Left renal cortex interstitium (tissue), 4 donors: ENCODE measurements at regions not wholly inside any gene's neighbourhood (a gene's known extent, or its start where the extent isn't known, plus 50 kb on each side); places are given as distances from the start of the nearest gene placed in this dataset.

Source experiments
- DNase-seq, 4 donors: peaks; one replicate each; pipeline ENCODE4 v3.0.0-alpha.2; 2013; ENCODE audit warnings: low read depth in 4 of 4, low spot score in 2 of 4, missing footprints in 1 of 4

DNA sequence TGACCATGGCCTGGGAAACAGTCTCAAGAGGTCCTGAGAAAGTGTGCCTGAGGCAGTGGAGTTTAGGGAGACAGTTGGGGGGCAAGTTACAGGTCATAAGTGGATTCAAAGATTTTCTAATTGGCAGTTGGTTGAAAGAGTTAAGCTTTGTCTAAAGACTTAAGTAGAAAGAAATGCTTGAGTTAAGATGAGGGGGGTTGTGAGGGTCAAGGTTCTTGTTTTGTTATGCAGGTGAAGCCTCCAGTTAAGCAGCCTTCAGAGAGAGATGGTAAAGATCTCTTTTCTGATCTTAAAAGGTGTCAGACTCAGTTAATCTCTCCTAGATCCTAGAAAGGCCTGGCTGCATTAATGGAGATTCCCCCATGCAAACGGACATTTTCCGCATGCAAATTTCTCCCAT lies 356.3 kb upstream of the C2CD4B start:
- no peak for DNase-seq

- DNase-seq: no peak
Measured at GRCh38 chr15:62524848-62525247, 359.8 kb upstream of the C2CD4B start.

DNA sequence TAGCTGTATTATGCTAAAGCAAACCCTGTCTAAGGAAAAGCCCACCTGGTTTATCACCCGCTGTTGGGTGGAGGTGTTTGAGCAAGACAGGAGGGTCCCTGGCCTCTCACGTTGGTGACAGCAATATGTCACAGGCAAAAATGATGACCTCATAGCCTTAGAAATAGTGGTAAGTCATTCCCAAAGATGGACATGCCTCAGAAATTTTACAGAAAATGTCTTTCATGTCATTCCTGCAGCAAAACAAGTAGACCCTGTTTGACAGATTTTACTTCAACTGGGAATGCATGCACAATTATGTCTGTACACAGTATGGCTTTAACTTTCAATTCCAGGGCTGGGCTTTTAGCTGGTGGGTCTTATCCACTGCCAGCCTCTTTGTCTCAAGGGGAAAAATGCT lies 362.3 kb upstream of the C2CD4B start:
- DNase-seq: no peak

- DNase-seq: no peak
Measured at GRCh38 chr15:62528505-62528904, 363.4 kb upstream of the C2CD4B start.

- no peak for DNase-seq
Measured at GRCh38 chr15:62532367-62532766, 367.3 kb upstream of the C2CD4B start.

DNA sequence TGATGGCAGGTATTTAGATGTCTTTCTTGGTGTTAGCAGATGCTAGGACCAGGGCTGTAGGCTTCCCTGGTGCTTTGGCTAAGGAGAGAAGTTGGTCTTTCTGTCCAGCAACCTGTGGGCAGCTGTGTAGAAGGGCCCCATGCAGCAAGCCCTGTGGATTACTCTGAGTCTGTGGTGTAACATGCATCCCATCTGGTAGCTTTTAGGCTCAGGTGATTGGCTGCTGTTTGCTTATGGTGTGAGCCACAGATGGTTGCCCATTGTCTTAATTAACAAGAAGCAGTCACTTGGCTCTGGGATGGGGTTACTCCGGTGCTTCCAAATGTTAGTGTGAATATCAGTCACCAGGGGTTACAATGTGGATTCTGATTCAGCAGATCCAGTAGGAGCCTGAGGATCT lies 368.6 kb upstream of the C2CD4B start:
- no peak for DNase-seq

DNA sequence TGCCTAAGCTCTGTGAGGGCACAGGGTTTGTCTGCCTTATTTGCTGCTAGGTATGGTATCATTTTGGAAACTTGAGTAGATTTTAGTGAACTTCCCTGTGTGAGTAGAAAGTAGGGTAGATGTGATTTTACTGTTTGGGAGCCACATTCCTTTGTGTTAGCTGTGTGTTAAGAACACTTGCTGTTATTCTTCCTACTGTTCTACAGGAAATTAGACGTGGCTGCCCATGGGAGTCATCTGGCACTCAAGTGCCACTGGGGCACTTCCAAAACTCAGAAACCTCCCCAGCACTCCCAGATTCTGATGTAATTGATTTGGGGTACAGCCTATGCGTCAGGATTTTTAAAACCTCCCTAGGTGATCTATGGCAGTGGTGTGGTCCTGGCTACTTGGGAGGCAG lies 369.9 kb upstream of the C2CD4B start:
- no peak for DNase-seq

GRCh38 chr15:62539236-62539635 lies 374.2 kb upstream of the C2CD4B start:
- DNase-seq: no peak

GRCh38 chr15:62541250-62541649 lies 376.2 kb upstream of the C2CD4B start:
- no peak for DNase-seq

- no peak for DNase-seq
Measured at GRCh38 chr15:62541846-62542245, 376.8 kb upstream of the C2CD4B start.

DNA sequence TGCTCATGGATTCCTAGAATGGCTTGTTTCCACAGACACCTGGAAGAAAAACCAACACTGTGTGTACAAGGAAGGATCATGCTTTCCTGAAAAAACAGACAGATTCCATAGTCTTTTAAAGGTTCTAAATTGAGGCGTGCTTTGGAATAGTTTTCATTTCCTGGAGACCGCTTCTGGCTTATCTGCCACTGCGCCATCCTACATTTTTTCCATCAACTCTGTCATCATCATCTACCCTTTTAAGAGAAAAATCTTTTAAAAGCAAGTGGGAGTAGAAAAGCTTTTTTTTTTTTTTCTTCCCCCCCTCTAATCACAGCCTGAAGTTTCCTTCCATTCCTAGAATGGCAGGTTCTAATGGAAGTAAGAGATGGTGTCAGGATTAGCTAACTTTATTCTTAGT lies 379.4 kb upstream of the C2CD4B start:
- DNase-seq: no peak

DNA sequence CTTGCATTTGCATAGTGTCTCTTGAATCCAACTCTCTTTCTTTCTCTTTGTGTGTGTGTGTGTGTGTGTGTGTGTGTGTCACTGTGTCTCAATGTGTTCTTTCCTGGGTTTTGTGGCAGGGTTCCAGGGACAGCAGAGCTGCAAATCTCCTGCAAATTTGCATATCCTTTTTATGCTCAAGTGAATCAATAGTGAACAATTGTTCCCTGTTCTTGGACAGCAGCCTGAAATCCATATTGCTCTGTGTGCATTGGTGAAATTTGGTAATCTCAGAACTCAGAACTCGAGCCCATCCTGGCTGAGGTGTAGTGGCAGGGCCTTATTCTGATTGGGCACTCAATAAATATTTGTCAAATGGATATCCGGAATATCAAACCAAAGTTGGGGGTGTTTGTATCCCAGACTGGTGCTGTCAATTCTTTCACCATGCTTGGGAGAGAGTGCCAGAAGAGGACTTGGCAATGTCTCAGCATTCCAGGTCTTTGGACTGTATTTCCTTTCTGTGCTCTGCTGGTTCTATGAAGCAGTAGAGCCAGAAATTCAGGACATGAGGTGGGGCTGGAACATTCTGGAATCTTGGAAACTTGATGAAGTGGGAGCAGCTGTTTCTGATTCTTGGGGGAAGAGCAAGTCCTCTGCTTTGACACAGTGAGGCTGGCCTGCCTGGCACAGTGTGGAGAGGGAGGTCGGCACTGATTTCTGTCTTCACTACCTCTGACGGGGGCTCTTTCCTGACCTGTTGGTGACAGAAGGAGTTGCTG lies 380.6 kb upstream of the C2CD4B start:
- DNase-seq: no peak

DNA sequence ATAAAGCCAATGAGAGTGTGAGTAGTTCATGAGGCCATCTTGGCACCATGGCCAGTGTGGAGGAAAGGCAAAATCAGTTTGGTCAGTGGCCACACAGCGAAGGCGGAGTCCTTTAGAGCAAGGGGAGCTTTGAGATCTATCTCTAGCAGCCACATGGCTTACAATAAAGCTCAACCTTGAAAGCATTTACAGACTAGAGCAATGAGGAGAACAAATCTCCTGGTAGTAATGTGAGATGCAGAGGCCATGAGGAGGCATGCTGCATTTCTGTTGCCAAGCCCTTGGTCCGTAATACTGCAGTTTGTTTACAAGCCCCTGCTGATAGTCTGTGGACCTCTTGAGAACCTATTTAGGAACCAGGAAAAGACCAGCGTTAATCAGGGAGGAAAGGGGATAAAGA lies 381.5 kb upstream of the C2CD4B start:
- no peak for DNase-seq

- no peak for DNase-seq
Measured at GRCh38 chr15:62547584-62547983, 382.5 kb upstream of the C2CD4B start.

GRCh38 chr15:62549345-62549970 lies 384.4 kb upstream of the C2CD4B start:
- no peak for DNase-seq

DNA sequence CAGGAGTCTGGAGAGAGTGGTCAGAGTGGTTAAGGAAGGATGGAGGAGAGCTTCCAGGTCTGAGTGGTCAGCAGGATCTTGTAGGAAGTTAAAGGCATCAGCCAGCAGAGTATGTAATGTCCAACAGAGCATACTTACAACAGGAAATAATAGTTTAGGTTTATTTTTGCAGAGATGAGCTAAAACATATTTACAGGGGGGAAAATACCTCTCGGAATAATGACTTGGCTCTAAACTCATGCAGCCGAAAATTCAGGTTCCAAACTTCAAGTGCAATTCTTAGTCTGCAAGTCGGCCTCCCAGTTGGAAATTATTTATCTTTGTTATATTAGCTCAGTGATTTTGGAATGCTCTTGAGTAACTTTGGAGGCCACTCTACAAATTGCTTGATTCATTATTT lies 385.0 kb upstream of the C2CD4B start:
- no peak for DNase-seq

DNA sequence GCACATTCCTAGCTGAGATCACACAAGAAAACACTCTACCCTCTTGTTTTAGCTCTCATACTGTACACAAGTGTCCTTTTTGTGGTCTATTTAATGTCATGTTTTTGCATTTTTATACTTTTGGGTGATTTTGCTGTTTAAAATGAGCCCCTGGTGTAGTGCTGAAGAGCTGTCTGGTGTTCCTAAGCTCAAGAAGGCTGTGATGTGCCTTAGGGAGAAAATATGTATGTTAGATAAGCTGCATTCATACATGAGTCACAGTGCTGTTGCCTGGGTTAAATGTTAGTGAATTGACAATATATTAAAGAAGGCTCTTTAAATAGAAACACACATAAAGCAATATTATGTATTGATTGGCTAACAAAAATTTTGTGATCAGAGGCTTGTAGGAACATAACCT lies 387.4 kb upstream of the C2CD4B start:
- no peak for DNase-seq

- no peak for DNase-seq
Measured at GRCh38 chr15:62553911-62554563, 389.0 kb upstream of the C2CD4B start.

DNA sequence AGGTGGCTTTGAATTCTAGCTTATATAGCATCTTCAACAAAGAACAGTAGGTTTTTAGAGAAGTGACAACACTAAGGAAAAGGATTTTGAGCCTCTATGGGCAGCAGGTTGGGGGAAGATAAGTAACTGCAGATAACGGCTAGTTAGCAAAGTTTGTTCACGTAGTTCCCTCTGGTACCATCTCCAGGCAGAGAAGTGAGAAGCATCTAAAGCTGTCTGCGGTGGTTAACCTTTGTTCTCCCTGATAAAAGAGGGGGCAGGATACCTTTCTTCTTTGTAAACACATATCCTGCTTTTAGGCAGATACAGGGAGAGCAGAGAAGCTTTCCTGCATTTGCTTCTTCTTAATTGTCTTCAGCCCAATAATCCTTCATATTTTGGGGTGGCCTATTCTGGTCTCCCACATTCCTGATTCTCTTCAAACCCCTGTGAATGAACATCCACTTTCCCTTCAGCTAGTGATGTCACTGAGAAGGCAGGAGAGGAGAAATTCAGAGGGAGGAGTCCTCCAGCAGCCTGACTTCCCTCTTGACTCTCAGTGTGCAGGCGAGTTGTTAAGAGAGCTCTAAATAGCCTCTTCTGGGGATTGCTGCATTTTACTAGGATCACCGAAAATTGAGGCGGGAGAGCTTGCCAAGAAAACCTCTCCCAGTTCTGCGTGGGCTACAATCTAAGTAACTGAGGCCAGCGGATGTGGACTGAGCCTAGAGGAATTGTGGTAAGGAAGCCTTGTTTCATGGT lies 393.7 kb upstream of the C2CD4B start:
- no peak for DNase-seq

DNA sequence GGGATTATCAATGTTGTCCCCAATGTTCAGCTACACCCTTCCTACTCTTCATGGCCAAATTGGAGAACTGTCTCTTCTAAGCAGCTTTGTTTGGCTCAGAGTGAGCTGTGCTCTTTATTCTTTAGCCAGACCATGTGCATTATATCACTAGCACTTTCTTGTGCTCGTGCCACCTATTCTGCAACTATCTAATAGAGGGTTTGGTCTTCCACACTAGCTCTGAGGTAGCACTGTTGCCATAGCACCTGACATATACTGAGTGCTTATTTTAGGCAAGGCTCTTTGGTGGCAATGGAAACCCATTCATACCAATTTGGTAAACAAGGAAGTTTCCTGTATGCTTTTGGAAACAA lies 394.3 kb upstream of the C2CD4B start:
- no peak for DNase-seq

DNA sequence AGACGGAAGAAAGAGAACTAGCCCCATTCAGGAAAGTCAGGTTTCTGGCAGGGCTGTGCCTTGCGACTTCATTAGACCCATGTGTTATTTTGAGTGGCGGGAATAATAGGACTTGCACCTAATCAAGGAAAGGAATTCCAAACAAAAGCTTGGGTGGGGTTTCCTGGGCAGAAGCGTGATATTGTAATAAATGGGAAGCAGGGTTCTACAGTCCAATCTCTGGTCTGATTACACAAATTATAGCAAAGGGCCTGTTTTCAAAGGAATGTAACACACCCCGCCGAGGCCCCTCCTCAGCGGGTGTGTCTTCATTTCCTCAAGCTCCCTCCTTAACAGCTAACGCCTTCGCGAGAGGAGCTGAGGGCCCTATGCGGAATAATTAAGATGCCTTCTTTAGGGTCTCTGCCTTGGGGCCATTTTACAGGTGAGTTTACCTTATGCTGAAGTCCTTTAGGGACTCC lies 396.0 kb upstream of the C2CD4B start:
- no peak for DNase-seq
